Fibroblast of skin of right biceps (primary cell): ENCODE measurements at regions not wholly inside any gene's neighbourhood (a gene's known extent, or its start where the extent isn't known, plus 50 kb on each side); places are given as distances from the start of the nearest gene placed in this dataset.

Experiments used
- DNase-seq: peaks from one replicate; pipeline ENCODE4 v3.0.0-alpha.2; 2013

GRCh38 chr4:62865261-62865660 lies 1544.0 kb downstream of the TECRL start:
- no peak for DNase-seq

GRCh38 chr4:62849696-62850095 lies 1559.6 kb downstream of the TECRL start:
- DNase-seq = no peak

GRCh38 chr4:62835631-62836030 lies 1573.6 kb downstream of the TECRL start:
- DNase-seq = no peak

- no peak for DNase-seq
These were observed 1586.9 kb downstream of the TECRL start for GRCh38 chr4:62822306-62822705.

GRCh38 chr4:62816566-62816965 lies 1592.7 kb downstream of the TECRL start:
- no peak for DNase-seq

GRCh38 chr4:62814510-62815047 lies 1594.7 kb downstream of the TECRL start:
- no peak for DNase-seq

GRCh38 chr4:62806816-62807215 lies 1602.4 kb downstream of the TECRL start:
- no peak for DNase-seq

GRCh38 chr4:62804075-62804474 lies 1603.9 kb downstream of the ADGRL3 start:
- DNase-seq = no peak

GRCh38 chr4:62797221-62797620 lies 1597.1 kb downstream of the ADGRL3 start:
- peak; percentile 3 for DNase-seq

GRCh38 chr4:62791386-62791785 lies 1591.3 kb downstream of the ADGRL3 start:
- no peak for DNase-seq

GRCh38 chr4:62771983-62772557 lies 1571.9 kb downstream of the ADGRL3 start:
- no peak for DNase-seq

GRCh38 chr4:62740296-62740695 lies 1540.2 kb downstream of the ADGRL3 start:
- no peak for DNase-seq

GRCh38 chr4:62717154-62717553 lies 1517.0 kb downstream of the ADGRL3 start:
- DNase-seq = no peak

GRCh38 chr4:62711575-62711974 lies 1511.4 kb downstream of the ADGRL3 start:
- no peak for DNase-seq

- DNase-seq = peak; percentile 23
These were observed 1509.6 kb downstream of the ADGRL3 start for GRCh38 chr4:62709618-62710252.

GRCh38 chr4:62706423-62706822 lies 1506.3 kb downstream of the ADGRL3 start:
- DNase-seq = no peak

- DNase-seq = no peak
These were observed 1483.9 kb downstream of the ADGRL3 start for GRCh38 chr4:62683799-62684566.

- no peak for DNase-seq
These were observed 1476.8 kb downstream of the ADGRL3 start for GRCh38 chr4:62676962-62677361.

- DNase-seq = peak; percentile 33
These were observed 1470.4 kb downstream of the ADGRL3 start for GRCh38 chr4:62670514-62670913.

- no peak for DNase-seq
These were observed 1461.7 kb downstream of the ADGRL3 start for GRCh38 chr4:62661821-62662220.

GRCh38 chr4:62656006-62656405 lies 1455.9 kb downstream of the ADGRL3 start:
- no peak for DNase-seq

- DNase-seq = peak; percentile 31
These were observed 1444.2 kb downstream of the ADGRL3 start for GRCh38 chr4:62644372-62644771.

- DNase-seq = peak; percentile 48
These were observed 1440.2 kb downstream of the ADGRL3 start for GRCh38 chr4:62640296-62640695.

GRCh38 chr4:62627671-62628070 lies 1427.5 kb downstream of the ADGRL3 start:
- DNase-seq = no peak
